ENCODE measurements at regions not wholly inside any gene's neighbourhood (a gene's known extent, or its start where the extent isn't known, plus 50 kb on each side); places are given as distances from the start of the nearest gene placed in this dataset.

- DNase-seq (ENCODE audit: low read depth): no peak
These were observed 76.1 kb upstream of the BTG1 start for GRCh38 chr12:92221656-92222315.

- DNase-seq (ENCODE audit: low read depth): no peak
These were observed 72.9 kb upstream of the BTG1 start for GRCh38 chr12:92218394-92219077.

GRCh38 chr12:92216092-92216491 is 70.4 kb upstream of the BTG1 start:
- DNase-seq (ENCODE audit: low read depth): no peak

DNA sequence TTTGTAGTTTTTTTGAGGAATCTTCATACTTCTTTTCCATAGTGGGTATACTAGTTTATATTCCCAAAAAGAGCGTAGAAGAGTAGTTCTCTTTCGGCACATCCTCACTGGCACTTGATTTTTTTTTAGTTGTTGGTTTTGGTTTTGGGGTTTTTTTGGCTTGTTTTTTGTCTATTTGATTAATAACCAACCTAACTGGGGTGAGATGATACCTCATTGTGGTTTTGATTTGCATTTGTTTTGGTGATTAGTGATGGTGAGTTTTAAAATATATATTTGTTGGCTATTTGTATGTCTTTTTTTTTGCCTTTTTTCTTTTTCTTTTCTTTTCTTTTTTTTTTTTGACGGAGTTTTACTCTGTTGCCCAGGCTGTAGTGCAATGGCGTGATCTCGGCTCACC is 69.7 kb upstream of the BTG1 start:
- DNase-seq (ENCODE audit: low read depth): no peak

DNA sequence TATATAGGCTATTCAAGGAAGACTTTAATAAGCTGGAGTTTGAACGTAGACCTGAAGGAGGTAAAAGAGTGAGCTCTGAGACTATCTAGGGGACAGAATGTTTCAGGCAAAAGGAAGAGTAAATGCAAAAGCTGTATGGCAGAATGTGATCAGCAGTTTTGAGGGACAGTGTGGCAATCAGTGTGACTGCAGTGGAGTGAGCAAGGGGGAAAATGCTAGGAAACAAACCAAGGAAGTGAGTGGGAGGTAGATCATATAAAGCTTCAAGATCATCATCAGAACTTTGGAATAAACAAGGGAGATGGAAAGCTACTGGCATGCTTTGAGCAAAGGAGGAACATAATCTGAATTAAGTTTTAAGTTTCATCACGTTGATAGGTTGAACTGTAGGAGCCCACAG is 67.5 kb upstream of the BTG1 start:
- DNase-seq (ENCODE audit: low read depth): no peak

DNA sequence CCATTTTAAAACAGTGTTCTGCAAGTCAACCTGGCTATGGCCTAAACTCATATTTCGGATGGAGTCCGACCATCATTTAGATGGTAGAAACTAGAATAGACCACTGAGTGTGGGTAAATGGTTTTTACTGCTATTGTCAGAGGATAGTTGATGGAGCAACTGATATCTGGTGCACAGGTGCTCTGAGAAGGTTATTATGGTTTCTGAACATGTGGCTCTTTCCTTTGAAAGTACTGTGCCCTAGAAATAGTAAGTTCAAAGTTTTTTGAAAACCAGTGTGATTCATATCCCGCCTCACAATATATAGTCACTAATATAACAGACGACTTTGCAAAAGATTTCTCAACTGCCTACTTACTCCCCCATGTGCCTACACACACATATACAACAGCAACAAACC is 64.4 kb upstream of the BTG1 start:
- no peak for DNase-seq (ENCODE audit: low read depth)

GRCh38 chr12:92208613-92209121 is 63.0 kb upstream of the BTG1 start:
- DNase-seq (ENCODE audit: low read depth): no peak

GRCh38 chr12:92206596-92206995 is 61.0 kb upstream of the BTG1 start:
- no peak for DNase-seq (ENCODE audit: low read depth)

GRCh38 chr12:92206011-92206410 is 60.4 kb upstream of the BTG1 start:
- DNase-seq (ENCODE audit: low read depth): no peak

DNA sequence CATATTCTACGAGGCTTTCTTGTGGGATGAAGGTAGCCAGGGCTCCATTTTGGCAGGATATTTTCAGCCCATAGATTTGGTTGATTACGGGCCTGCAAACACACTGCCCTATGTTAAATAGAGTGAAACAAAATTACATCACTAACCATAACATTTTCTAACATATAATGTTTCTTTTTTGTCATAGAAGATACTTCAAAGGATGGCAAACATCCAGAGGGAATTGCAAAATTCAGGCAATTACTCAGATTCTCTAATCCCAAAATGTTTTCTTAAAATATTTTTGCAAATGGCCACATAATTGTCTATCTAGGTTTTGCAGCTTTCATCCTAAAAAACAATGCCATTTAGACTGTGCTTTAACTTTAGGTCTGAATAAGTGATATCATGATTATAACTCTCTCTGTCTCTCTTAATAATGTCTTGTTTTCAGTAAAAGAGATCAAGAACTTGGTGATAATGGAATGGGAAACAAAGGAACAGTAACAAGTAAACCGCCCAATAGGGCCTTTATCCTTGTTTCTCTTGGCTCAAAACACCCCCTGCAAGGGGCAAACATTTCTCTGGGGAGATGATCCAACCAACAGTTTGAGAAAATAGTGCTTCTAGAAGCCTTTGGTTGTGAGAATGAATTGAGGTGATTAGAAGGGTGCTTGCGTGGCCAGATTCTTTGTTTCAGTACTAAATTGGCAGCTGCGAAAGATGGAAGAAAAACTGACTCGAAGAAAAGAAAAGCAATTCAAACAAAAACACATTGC is 54.4 kb upstream of the BTG1 start:
- DNase-seq (ENCODE audit: low read depth): no peak

- no peak for DNase-seq (ENCODE audit: low read depth)
These were observed 52.2 kb upstream of the BTG1 start for GRCh38 chr12:92197815-92198214.

DNA sequence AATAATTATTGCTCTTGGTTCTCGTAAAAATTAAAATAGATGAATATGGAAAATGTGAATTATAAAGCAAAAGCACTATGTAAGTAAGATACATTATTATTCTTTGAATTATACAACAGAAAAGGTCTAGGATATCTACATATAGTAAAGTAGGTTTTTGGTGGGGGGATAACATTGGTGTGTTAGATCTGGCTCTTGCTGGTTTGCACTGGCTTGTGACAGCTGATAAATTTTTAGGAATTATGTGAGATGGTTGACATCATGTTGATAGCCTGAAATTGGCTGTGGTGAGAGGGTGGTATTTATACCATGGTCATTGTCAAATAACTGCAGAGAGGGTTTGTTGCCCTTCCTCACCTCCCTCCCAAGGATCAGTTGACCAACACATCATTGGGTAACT is 50.7 kb upstream of the BTG1 start:
- no peak for DNase-seq (ENCODE audit: low read depth)

All from activated T-cell treated with anti-CD3 and anti-CD28 coated beads for 48 hours (primary cell).